SU-DHL-6 (cell line): ENCODE measurements at regions not wholly inside any gene's neighbourhood (a gene's known extent, or its start where the extent isn't known, plus 50 kb on each side); places are given as distances from the start of the nearest gene placed in this dataset.

Experiments
- EZH2phosphoT487 ChIP-seq: fragments of 200-600 bp; sonication (generic), shearing (Covaris generic); conservative IDR thresholded peaks from 2 replicates; pipeline ENCODE4 v1.6.1; 2018; ENCODE audit warnings: mild to moderate bottlenecking, antibody characterized with exemption, low read length, moderate library complexity, mixed read lengths
- TF ChIP-seq, protein P1 (sequence below): fragments of 200-600 bp; sonication (generic); IDR thresholded peaks from one replicate; pipeline ENCODE4 v1.5.1; 2017; ENCODE audit warnings: antibody characterized with exemption, mild to moderate bottlenecking, low read length, moderate library complexity; ENCODE audit not compliant: insufficient read depth, poor library complexity, severe bottlenecking

DNA sequence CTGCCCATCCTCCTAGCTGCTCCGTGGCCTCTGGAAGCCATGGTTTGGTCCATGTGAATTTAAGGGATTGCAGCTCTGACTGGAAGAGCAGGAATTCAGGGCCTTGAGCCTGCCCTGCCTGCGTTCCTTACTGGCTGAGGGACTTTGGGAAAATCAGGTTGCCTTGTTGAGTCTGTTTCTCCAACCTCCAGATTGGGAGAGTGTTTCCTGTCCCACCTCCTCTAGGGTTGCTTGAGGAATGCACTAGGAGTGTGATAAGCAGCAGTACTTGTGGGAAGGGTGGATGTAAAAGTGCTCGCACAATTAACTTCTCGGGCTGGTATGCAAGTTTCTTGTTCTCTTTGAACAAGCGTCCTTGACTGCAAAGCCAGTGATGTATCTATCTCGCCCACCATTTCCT is 84.4 kb upstream of the YWHAQ start:
- TF ChIP-seq, protein P1, sequence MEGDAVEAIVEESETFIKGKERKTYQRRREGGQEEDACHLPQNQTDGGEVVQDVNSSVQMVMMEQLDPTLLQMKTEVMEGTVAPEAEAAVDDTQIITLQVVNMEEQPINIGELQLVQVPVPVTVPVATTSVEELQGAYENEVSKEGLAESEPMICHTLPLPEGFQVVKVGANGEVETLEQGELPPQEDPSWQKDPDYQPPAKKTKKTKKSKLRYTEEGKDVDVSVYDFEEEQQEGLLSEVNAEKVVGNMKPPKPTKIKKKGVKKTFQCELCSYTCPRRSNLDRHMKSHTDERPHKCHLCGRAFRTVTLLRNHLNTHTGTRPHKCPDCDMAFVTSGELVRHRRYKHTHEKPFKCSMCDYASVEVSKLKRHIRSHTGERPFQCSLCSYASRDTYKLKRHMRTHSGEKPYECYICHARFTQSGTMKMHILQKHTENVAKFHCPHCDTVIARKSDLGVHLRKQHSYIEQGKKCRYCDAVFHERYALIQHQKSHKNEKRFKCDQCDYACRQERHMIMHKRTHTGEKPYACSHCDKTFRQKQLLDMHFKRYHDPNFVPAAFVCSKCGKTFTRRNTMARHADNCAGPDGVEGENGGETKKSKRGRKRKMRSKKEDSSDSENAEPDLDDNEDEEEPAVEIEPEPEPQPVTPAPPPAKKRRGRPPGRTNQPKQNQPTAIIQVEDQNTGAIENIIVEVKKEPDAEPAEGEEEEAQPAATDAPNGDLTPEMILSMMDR: no peak
- no peak for TF ChIP-seq EZH2phosphoT487
